ENCODE measurements at regions not wholly inside any gene's neighbourhood (a gene's known extent, or its start where the extent isn't known, plus 50 kb on each side); places are given as distances from the start of the nearest gene placed in this dataset.

DNA sequence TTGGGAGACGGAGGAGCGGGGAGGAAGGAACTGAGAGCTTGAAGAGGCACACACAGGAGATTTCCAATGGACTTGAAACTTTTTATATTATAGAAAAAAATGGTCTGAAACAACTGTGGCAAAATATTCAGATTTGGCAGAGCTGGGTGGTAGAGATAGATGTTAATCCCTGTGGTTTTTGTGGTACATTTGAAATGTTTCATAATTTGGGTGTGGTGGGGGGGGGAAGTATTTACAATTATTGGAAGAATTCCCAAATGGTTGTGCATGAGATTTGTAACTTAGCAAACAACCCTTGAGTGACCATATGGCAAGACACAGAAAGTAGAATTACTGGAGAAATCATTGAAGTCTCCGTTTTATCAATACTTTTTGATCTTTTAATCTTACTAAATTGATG lies 588.8 kb upstream of the PSMD7 start:
- TF ChIP-seq, protein P1, sequence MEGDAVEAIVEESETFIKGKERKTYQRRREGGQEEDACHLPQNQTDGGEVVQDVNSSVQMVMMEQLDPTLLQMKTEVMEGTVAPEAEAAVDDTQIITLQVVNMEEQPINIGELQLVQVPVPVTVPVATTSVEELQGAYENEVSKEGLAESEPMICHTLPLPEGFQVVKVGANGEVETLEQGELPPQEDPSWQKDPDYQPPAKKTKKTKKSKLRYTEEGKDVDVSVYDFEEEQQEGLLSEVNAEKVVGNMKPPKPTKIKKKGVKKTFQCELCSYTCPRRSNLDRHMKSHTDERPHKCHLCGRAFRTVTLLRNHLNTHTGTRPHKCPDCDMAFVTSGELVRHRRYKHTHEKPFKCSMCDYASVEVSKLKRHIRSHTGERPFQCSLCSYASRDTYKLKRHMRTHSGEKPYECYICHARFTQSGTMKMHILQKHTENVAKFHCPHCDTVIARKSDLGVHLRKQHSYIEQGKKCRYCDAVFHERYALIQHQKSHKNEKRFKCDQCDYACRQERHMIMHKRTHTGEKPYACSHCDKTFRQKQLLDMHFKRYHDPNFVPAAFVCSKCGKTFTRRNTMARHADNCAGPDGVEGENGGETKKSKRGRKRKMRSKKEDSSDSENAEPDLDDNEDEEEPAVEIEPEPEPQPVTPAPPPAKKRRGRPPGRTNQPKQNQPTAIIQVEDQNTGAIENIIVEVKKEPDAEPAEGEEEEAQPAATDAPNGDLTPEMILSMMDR (optimal IDR thresholded peaks at IDR 0.05 in 1 of 3, IDR thresholded peaks at IDR 0.05 in 1 of 3, conservative IDR thresholded peaks at IDR 0.05 in 1 of 3; ENCODE audit: extremely low read depth in 1 of 3, insufficient read depth in 2 of 3, low read length in 3 of 3): no peak
- TF ChIP-seq EZH2 (IDR thresholded peaks at IDR 0.05; ENCODE audit: low read length): no peak

All from keratinocyte (primary cell).